RWPE1 (cell line): ENCODE measurements at regions not wholly inside any gene's neighbourhood (a gene's known extent, or its start where the extent isn't known, plus 50 kb on each side); places are given as distances from the start of the nearest gene placed in this dataset.

Experiments
- CTCF ChIA-PET: fragments of 350-600 bp; sonication (Branson Sonifier 250); formaldehyde crosslinking; extraction: SDS; loops from one replicate; lab custom pipeline; 2021; lab: Yijun Ruan, JAX
- POLR2A ChIA-PET: fragments of 400-600 bp; formaldehyde crosslinking; extraction: SDS; loops from one replicate; lab custom pipeline; 2020; ENCODE audit warnings: antibody characterized with exemption; ENCODE audit not compliant: low non-redundant PET; lab: Yijun Ruan, JAX
- DNase-seq: peaks from one replicate; pipeline ENCODE4 v3.0.0; 2012; ENCODE audit warnings: low spot score
- H3K27ac ChIP-seq: fragments of 450-650 bp; 2 replicates; pipeline ENCODE4 v1.5.1; 2017
- CTCF ChIP-seq: fragments of 450-650 bp; conservative IDR thresholded peaks from 2 replicates; pipeline ENCODE4 v1.5.1; 2017; ENCODE audit warnings: low read depth, mild to moderate bottlenecking

- CTCF ChIA-PET, result no interaction called here
- no peak for TF ChIP-seq CTCF
- no peak for DNase-seq
- POLR2A ChIA-PET, result no interaction called here
- H3K27ac ChIP-seq, result no peak overlapping the region
Measured at GRCh38 chr13:103328899-103329298, 262.7 kb upstream of the SLC10A2 start.

DNA sequence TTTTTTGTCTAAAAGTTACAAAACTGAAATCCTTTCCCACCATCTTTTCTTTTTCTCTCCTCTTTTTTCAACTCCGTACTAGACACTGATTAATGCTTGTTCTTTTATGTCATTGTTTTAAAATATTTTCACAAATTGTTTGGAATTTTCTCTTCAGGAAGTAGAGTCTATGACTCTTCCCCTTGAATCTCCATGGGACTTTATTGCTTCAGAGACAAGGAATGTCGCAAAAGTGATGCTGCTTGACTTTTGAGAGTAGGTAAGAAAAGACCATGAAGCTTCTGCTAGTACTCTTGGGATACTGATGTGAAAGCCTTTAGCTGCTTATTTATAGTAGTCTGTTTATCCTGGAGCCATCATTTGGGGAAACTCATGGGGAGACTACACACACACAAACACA is 260.1 kb upstream of the SLC10A2 start:
- no peak for TF ChIP-seq CTCF
- ChIA-PET POLR2A (no interaction called here), CTCF (no interaction called here)
- H3K27ac ChIP-seq, result no peak overlapping the region
- DNase-seq, result no peak

- CTCF ChIA-PET, result interaction anchor here (0.6 kb wide), 1 partner anchor 45 kb away, joined by 3 read pairs; no protein-coding TSS in a partner anchor
- no peak for TF ChIP-seq CTCF
- DNase-seq, result no peak
- no peak overlapping the region for H3K27ac ChIP-seq
- POLR2A ChIA-PET, result no interaction called here
Measured at GRCh38 chr13:103325672-103326071, 259.5 kb upstream of the SLC10A2 start.

DNA sequence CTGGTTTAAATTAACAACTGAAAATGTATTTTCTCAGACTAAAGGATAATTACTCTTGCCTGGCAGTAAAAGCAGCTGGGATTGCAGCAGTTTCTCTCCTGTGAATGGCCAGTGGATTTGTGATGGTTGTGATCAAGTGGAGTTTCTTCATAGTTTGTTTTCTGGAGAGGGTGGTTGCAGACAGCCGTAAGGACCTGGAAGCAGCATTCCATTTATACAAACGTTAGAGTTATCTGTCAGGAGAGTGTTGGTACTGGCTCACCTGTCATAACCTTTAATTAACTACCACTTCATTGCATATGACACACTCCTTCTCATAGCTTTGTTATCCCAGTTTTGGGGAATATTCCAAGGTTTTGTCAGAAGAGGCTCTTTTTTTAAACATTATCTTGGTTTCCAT is 258.4 kb upstream of the SLC10A2 start:
- ChIA-PET POLR2A (no interaction called here), CTCF (no interaction called here)
- H3K27ac ChIP-seq, result no peak overlapping the region

GRCh38 chr13:103315711-103316110 is 249.5 kb upstream of the SLC10A2 start:
- CTCF ChIA-PET, result interaction anchor here (0.7 kb wide), 1 partner anchor 126 kb away, joined by 3 read pairs; no protein-coding TSS in a partner anchor

More for the DNA sequence above, 258.4 kb upstream of the SLC10A2 start:
- DNase-seq, result no peak
- no peak for TF ChIP-seq CTCF

DNA sequence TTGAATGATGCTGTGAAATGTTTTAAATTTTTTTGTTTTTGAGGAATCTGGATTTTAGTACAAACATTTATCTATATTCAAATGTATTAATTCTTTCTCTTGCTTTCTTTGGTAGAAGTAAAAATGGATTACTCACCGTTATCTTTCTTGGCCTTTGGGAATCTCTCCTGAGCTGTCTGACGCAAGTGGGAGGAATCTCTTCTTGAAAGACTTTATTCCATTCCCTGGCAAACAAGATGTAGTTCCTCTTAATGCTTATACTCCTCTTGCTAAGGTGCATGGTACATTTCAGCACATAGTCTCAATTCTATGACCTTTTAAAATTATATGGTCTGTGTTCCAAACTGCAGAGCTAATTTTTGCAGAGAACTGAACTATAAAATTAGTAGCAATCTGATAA is 246.2 kb upstream of the SLC10A2 start:
- H3K27ac ChIP-seq, result no peak overlapping the region
- CTCF ChIA-PET, result no interaction called here
- POLR2A ChIA-PET, result no interaction called here
- no peak for TF ChIP-seq CTCF
- no peak for DNase-seq

More at GRCh38 chr13:103315711-103316110, 249.5 kb upstream of the SLC10A2 start:
- H3K27ac ChIP-seq, result no peak overlapping the region
- POLR2A ChIA-PET, result no interaction called here
- TF ChIP-seq CTCF, result no peak
- DNase-seq, result no peak
